Hematopoietic multipotent progenitor cell (in vitro differentiated cells): ENCODE measurements at regions not wholly inside any gene's neighbourhood (a gene's known extent, or its start where the extent isn't known, plus 50 kb on each side); places are given as distances from the start of the nearest gene placed in this dataset.
"Not testable (repeated sequence)": the region's sequence is repeated elsewhere in the genome, so short reads cannot be mapped to it uniquely, and the experiment has no call there.

Source experiments
- DNase-seq, 3 donors: peaks; one replicate each; pipeline ENCODE4 v3.0.0-alpha.2; 2011 to 2015; ENCODE audit warnings: low read depth in 2 of 3, low spot score in 2 of 3

GRCh38 chr11:100409267-100409666 is 277.8 kb upstream of the ARHGAP42 start:
- DNase-seq = not testable (repeated sequence)

GRCh38 chr11:100419518-100419917 is 267.6 kb upstream of the ARHGAP42 start:
- DNase-seq = no peak

- no peak for DNase-seq
These were observed 252.1 kb upstream of the ARHGAP42 start for GRCh38 chr11:100434821-100435641.

- DNase-seq = no peak
These were observed 248.7 kb upstream of the ARHGAP42 start for GRCh38 chr11:100438376-100438775.

GRCh38 chr11:100441086-100441485 is 246.0 kb upstream of the ARHGAP42 start:
- DNase-seq = no peak

GRCh38 chr11:100442017-100442416 is 245.1 kb upstream of the ARHGAP42 start:
- no peak for DNase-seq

GRCh38 chr11:100445231-100445735 is 241.8 kb upstream of the ARHGAP42 start:
- DNase-seq = no peak

GRCh38 chr11:100451801-100452460 is 235.2 kb upstream of the ARHGAP42 start:
- not testable (repeated sequence) for DNase-seq

GRCh38 chr11:100459811-100460210 is 227.3 kb upstream of the ARHGAP42 start:
- no peak for DNase-seq

GRCh38 chr11:100460426-100460825 is 226.7 kb upstream of the ARHGAP42 start:
- no peak for DNase-seq

GRCh38 chr11:100467821-100468508 is 219.1 kb upstream of the ARHGAP42 start:
- DNase-seq = no peak

GRCh38 chr11:100469835-100470234 is 217.3 kb upstream of the ARHGAP42 start:
- DNase-seq = no peak

GRCh38 chr11:100472727-100473389 is 214.2 kb upstream of the ARHGAP42 start:
- no peak for DNase-seq

GRCh38 chr11:100473390-100473740 is 213.7 kb upstream of the ARHGAP42 start:
- no peak for DNase-seq

- DNase-seq = no peak
These were observed 202.1 kb upstream of the ARHGAP42 start for GRCh38 chr11:100484948-100485347.

GRCh38 chr11:100498780-100499179 is 188.3 kb upstream of the ARHGAP42 start:
- DNase-seq = no peak

- DNase-seq = no peak
These were observed 185.6 kb upstream of the ARHGAP42 start for GRCh38 chr11:100501450-100501849.

- no peak for DNase-seq
These were observed 174.6 kb upstream of the ARHGAP42 start for GRCh38 chr11:100512475-100512874.

- no peak for DNase-seq
These were observed 172.0 kb upstream of the ARHGAP42 start for GRCh38 chr11:100515087-100515486.

- no peak for DNase-seq
These were observed 161.9 kb upstream of the ARHGAP42 start for GRCh38 chr11:100525197-100525596.

GRCh38 chr11:100525635-100526034 is 161.5 kb upstream of the ARHGAP42 start:
- no peak for DNase-seq
